NCI-H1105 treated with DMSO at 0.1 percent for 48 hours (cell line): ENCODE measurements at regions not wholly inside any gene's neighbourhood (a gene's known extent, or its start where the extent isn't known, plus 50 kb on each side); places are given as distances from the start of the nearest gene placed in this dataset.

Source experiments
- DNase-seq: peaks from one replicate; lab custom pipeline; 2025; lab: John Stamatoyannopoulos, UW

- no peak for DNase-seq
Observed at GRCh38 chr4:171759274-171759673, 53.9 kb upstream of the GALNTL6 start.

GRCh38 chr4:171751538-171751937, 61.7 kb upstream of the GALNTL6 start:
- no peak for DNase-seq

- no peak for DNase-seq
Observed at GRCh38 chr4:171746418-171746817, 66.8 kb upstream of the GALNTL6 start.

GRCh38 chr4:171742436-171742835, 70.8 kb upstream of the GALNTL6 start:
- DNase-seq: no peak

- no peak for DNase-seq
Observed at GRCh38 chr4:171727185-171727584, 86.0 kb upstream of the GALNTL6 start.

GRCh38 chr4:171721937-171722336, 91.3 kb upstream of the GALNTL6 start:
- no peak for DNase-seq

- DNase-seq: no peak
Observed at GRCh38 chr4:171719691-171720090, 93.5 kb upstream of the GALNTL6 start.

GRCh38 chr4:171718665-171719064, 94.5 kb upstream of the GALNTL6 start:
- DNase-seq: no peak

- no peak for DNase-seq
Observed at GRCh38 chr4:171718069-171718468, 95.1 kb upstream of the GALNTL6 start.

- no peak for DNase-seq
Observed at GRCh38 chr4:171717231-171717741, 95.9 kb upstream of the GALNTL6 start.

- DNase-seq: no peak
Observed at GRCh38 chr4:171715973-171716372, 97.2 kb upstream of the GALNTL6 start.

- DNase-seq: no peak
Observed at GRCh38 chr4:171714791-171715454, 98.3 kb upstream of the GALNTL6 start.

- peak; percentile 78 for DNase-seq
Observed at GRCh38 chr4:171710743-171711142, 102.5 kb upstream of the GALNTL6 start.

- DNase-seq: no peak
Observed at GRCh38 chr4:171676555-171677215, 136.5 kb upstream of the GALNTL6 start.

- no peak for DNase-seq
Observed at GRCh38 chr4:171674781-171675180, 138.4 kb upstream of the GALNTL6 start.

GRCh38 chr4:171668403-171668802, 144.8 kb upstream of the GALNTL6 start:
- no peak for DNase-seq

- DNase-seq: no peak
Observed at GRCh38 chr4:171667906-171668305, 145.3 kb upstream of the GALNTL6 start.

- DNase-seq: no peak
Observed at GRCh38 chr4:171651071-171651470, 162.1 kb upstream of the GALNTL6 start.

- no peak for DNase-seq
Observed at GRCh38 chr4:171650543-171650942, 162.7 kb upstream of the GALNTL6 start.

GRCh38 chr4:171648926-171649325, 164.3 kb upstream of the GALNTL6 start:
- DNase-seq: no peak

- DNase-seq: no peak
Observed at GRCh38 chr4:171646984-171647383, 166.2 kb upstream of the GALNTL6 start.

GRCh38 chr4:171644430-171645057, 168.7 kb upstream of the GALNTL6 start:
- no peak for DNase-seq

GRCh38 chr4:171639540-171639939, 173.7 kb upstream of the GALNTL6 start:
- no peak for DNase-seq
